IMR-90 (cell line): ENCODE measurements at regions not wholly inside any gene's neighbourhood (a gene's known extent, or its start where the extent isn't known, plus 50 kb on each side); places are given as distances from the start of the nearest gene placed in this dataset.

Experiments used
- ATAC-seq: fragments of 200-7000 bp; cut with Tn5 transposase; 2 replicates; pipeline ENCODE4 v1.9.1; 2020; ENCODE audit warnings: low read depth, mild to moderate bottlenecking, moderate library complexity
- BruUV-seq: library from RNA; stranded (reverse); fragments of 400-500 nt; replicated peaks from 2 replicates; lab custom pipeline; 2021; lab: Mats Ljungman, UMichigan
- CTCF ChIA-PET: fragments of 300-600 bp; formaldehyde crosslinking; extraction: SDS; loops from one replicate; lab custom pipeline; 2021; ENCODE audit warnings: antibody characterized with exemption; lab: Yijun Ruan, JAX
- POLR2A ChIA-PET: fragments of 300-600 bp; sonication (Branson Sonifier 250); formaldehyde crosslinking; loops from one replicate; lab custom pipeline; 2022; ENCODE audit warnings: antibody characterized with exemption; ENCODE audit not compliant: unreplicated experiment; lab: Charles Lee
- DNase-seq: peaks from one replicate; pipeline ENCODE4 v3.0.0; 2013
- H2AFZ ChIP-seq: replicated peaks from 2 replicates; pipeline ENCODE3; 2013; ENCODE audit warnings: low read length, mild to moderate bottlenecking; ENCODE audit not compliant: poor library complexity
- H2AK5ac ChIP-seq: 2 replicates; pipeline ENCODE4 v1.6.1; 2013; ENCODE audit warnings: low read depth, low read length, inconsistent platforms
- H2AK9ac ChIP-seq: replicated peaks from 2 replicates; pipeline ENCODE3; 2013; ENCODE audit warnings: mild to moderate bottlenecking, low read depth, low read length, moderate library complexity; ENCODE audit not compliant: poor library complexity
- H2BK120ac ChIP-seq: 2 replicates; pipeline ENCODE4 v1.6.1; 2013; ENCODE audit warnings: low read depth, low read length, inconsistent platforms
- H2BK15ac ChIP-seq: 3 replicates; pipeline ENCODE4 v1.6.1; 2013; ENCODE audit warnings: low read depth, low read length, inconsistent platforms
- H2BK20ac ChIP-seq: 2 replicates; pipeline ENCODE4 v1.6.1; 2013; ENCODE audit warnings: low read depth, mild to moderate bottlenecking, inconsistent platforms, low read length, moderate library complexity
- H2BK5ac ChIP-seq: 2 replicates; pipeline ENCODE4 v1.6.1; 2013; ENCODE audit warnings: mild to moderate bottlenecking, low read depth, low read length, inconsistent platforms; ENCODE audit not compliant: poor library complexity, severe bottlenecking
- H3K14ac ChIP-seq: replicated peaks from 2 replicates; pipeline ENCODE4 v1.6.1; 2013; ENCODE audit warnings: low read depth, low read length, inconsistent platforms
- H3K18ac ChIP-seq: 2 replicates; pipeline ENCODE4 v1.6.1; 2013; ENCODE audit warnings: low read depth, low read length, control low read depth
- H3K23ac ChIP-seq: 2 replicates; pipeline ENCODE4 v1.6.1; 2013; ENCODE audit warnings: low read depth, low read length, inconsistent platforms
- H3K27ac ChIP-seq: 2 replicates; pipeline ENCODE4 v1.5.1; 2013; ENCODE audit warnings: mild to moderate bottlenecking, control low read depth, low read length; ENCODE audit not compliant: insufficient read depth
- H3K27me3 ChIP-seq: 2 replicates; pipeline ENCODE4 v1.6.1; 2013; ENCODE audit warnings: low read length; ENCODE audit not compliant: control insufficient read depth, insufficient read depth
- H3K36me3 ChIP-seq: 2 replicates; pipeline ENCODE4 v1.6.1; 2013; ENCODE audit warnings: low read length, mixed read lengths; ENCODE audit not compliant: control insufficient read depth, insufficient read depth
- H3K4ac ChIP-seq: 2 replicates; pipeline ENCODE4 v1.6.1; 2013; ENCODE audit warnings: low read depth, low read length, inconsistent platforms
- H3K4me1 ChIP-seq: 2 replicates; pipeline ENCODE4 v1.6.1; 2013; ENCODE audit warnings: low read length, mixed read lengths; ENCODE audit not compliant: control insufficient read depth, insufficient read depth
- H3K4me2 ChIP-seq: 2 replicates; pipeline ENCODE4 v1.6.1; 2013; ENCODE audit warnings: low read depth, mild to moderate bottlenecking, control low read depth, low read length, moderate library complexity
- H3K4me3 ChIP-seq: 2 replicates; pipeline ENCODE4 v1.5.1; 2013; ENCODE audit warnings: low read depth, mild to moderate bottlenecking, control low read depth, low read length, moderate library complexity; ENCODE audit not compliant: insufficient read depth
- H3K56ac ChIP-seq: 2 replicates; pipeline ENCODE4 v1.6.1; 2013; ENCODE audit warnings: low read length, inconsistent platforms; ENCODE audit not compliant: insufficient read depth; ENCODE audit errors: extremely low read depth
- H3K79me1 ChIP-seq, 2 experiments: 2 replicates each; pipeline ENCODE4 v1.6.1; 2013; ENCODE audit warnings: low read length in 2 of 2, inconsistent platforms in 1 of 2, low read depth in 1 of 2
- H3K9ac ChIP-seq: 2 replicates; pipeline ENCODE4 v1.6.1; 2013; ENCODE audit warnings: low read depth, low read length, control low read depth
- H3K9me1 ChIP-seq: 2 replicates; pipeline ENCODE4 v1.6.1; 2013; ENCODE audit warnings: low read length, inconsistent platforms; ENCODE audit not compliant: insufficient read depth
- H3K9me3 ChIP-seq: 2 replicates; pipeline ENCODE4 v1.6.1; 2013; ENCODE audit warnings: low read length; ENCODE audit not compliant: control insufficient read depth, insufficient read depth
- H4K20me1 ChIP-seq: 2 replicates; pipeline ENCODE4 v1.6.1; 2013; ENCODE audit warnings: low read length, inconsistent platforms; ENCODE audit not compliant: insufficient read depth
- H4K5ac ChIP-seq: 2 replicates; pipeline ENCODE4 v1.6.1; 2013; ENCODE audit warnings: mild to moderate bottlenecking, low read depth, low read length, control low read depth
- H4K8ac ChIP-seq, 2 experiments: 2 replicates each; pipeline ENCODE4 v1.6.1; 2013; ENCODE audit warnings: low read depth in 2 of 2, low read length in 2 of 2, control low read depth in 1 of 2, inconsistent platforms in 1 of 2
- H4K91ac ChIP-seq: 2 replicates; pipeline ENCODE4 v1.6.1; 2013; ENCODE audit warnings: low read depth, low read length, inconsistent platforms; ENCODE audit not compliant: insufficient read depth
- BHLHE40 ChIP-seq: fragments of 150-350 bp; IDR thresholded peaks from 2 replicates; pipeline ENCODE4 v1.6.1; 2016; ENCODE audit warnings: mild to moderate bottlenecking, low read depth, low read length
- CHD1 ChIP-seq: IDR thresholded peaks from 2 replicates; pipeline ENCODE4 v1.6.1; 2012; ENCODE audit warnings: low read depth, low read length, improper control_type of control experiment
- CTCF ChIP-seq: conservative IDR thresholded peaks from 2 replicates; pipeline ENCODE4 v1.5.1; 2012; ENCODE audit warnings: mild to moderate bottlenecking, low read depth, low read length, improper control_type of control experiment
- MAZ ChIP-seq: IDR thresholded peaks from 2 replicates; pipeline ENCODE4 v1.6.1; 2012; ENCODE audit warnings: low read depth, mild to moderate bottlenecking, low read length, improper control_type of control experiment, moderate library complexity, borderline replicate concordance
- MXI1 ChIP-seq: IDR thresholded peaks from 2 replicates; pipeline ENCODE4 v1.6.1; 2012; ENCODE audit warnings: low read depth, mild to moderate bottlenecking, low read length, moderate library complexity, borderline replicate concordance
- POLR2A ChIP-seq: IDR thresholded peaks from 2 replicates; pipeline ENCODE4 v1.6.1; 2012; ENCODE audit warnings: mild to moderate bottlenecking, low read depth, low read length
- RCOR1 ChIP-seq: IDR thresholded peaks from 2 replicates; pipeline ENCODE4 v1.6.1; 2012; ENCODE audit warnings: mild to moderate bottlenecking, low read length, improper control_type of control experiment; ENCODE audit not compliant: insufficient replicate concordance
- RFX5 ChIP-seq: IDR thresholded peaks from 2 replicates; pipeline ENCODE4 v1.8.0; 2012; ENCODE audit warnings: low read depth, mild to moderate bottlenecking, low read length, moderate library complexity
- USF2 ChIP-seq: fragments of 150-350 bp; IDR thresholded peaks from 2 replicates; pipeline ENCODE4 v1.6.1; 2017; ENCODE audit warnings: mild to moderate bottlenecking, antibody characterized with exemption, low read length, low read depth
- WGBS, 2 experiments: methylation state at CpG; one replicate each; pipeline versions ENCODE4 v1.1.5 to v1.1.7; 2013; ENCODE audit warnings: missing lambda C conversion rate in 2 of 2; ENCODE audit not compliant: insufficient read length in 1 of 2; ENCODE audit errors: extremely low coverage in 2 of 2; 5-methylcytosine and 5-hydroxymethylcytosine counted together
- dilution Hi-C: fragments of 300-500 bp; cut with HindIII; formaldehyde crosslinking; loops from one replicate; pipeline ENCODE4 v1.14.3; 2018; ENCODE audit warnings: low sequenced_read_pairs; ENCODE audit not compliant: unreplicated experiment
- in situ Hi-C: fragments of 300-500 bp; cut with MboI; formaldehyde crosslinking; loops from 3 replicates; pipeline ENCODE4 v1.14.3; 2019; ENCODE audit warnings: low sequenced_read_pairs, inconsistent platforms, mixed read lengths
- intact Hi-C: fragments of 100-400 bp; cut with micrococcal nuclease; formaldehyde crosslinking; loops from 2 replicates; pipeline ENCODE4 v1.10.0; 2022

GRCh38 chr11:116325247-116325646, 447.5 kb downstream of the BUD13 start:
- intact Hi-C loops = no loop called here
- WGBS, 2 experiments = no CpG with 5 or more reads among the region's 3 CpGs

More at GRCh38 chr11:116325247-116325646, 447.5 kb downstream of the BUD13 start:
- Histone ChIP-seq H2AFZ (no peak overlapping the region), H3K23ac (no peak overlapping the region), H3K4ac (no peak overlapping the region), H2AK9ac (no peak overlapping the region), H3K14ac (no peak overlapping the region), H3K9me1 (no peaks in the 10 kb centered on the region), H3K27ac (no peak overlapping the region), H3K36me3 (no peaks in the 10 kb centered on the region), H2BK20ac (no peak overlapping the region), H3K56ac (no peak overlapping the region), H2BK5ac (no peak overlapping the region), H4K5ac (no peak overlapping the region), H2AK5ac (no peak overlapping the region), H3K4me1 (no peaks in the 10 kb centered on the region), H4K8ac (no peak overlapping the region), H3K9ac (no peak overlapping the region), H3K27me3 (no peaks in the 10 kb centered on the region), H4K91ac (no peak overlapping the region), H2BK120ac (no peak overlapping the region), H3K4me3 (no peak overlapping the region), H3K9me3 (no peaks in the 10 kb centered on the region; the same call in 1 of the 2 replicates), H2BK15ac (no peak overlapping the region), H3K4me2 (no peak overlapping the region), H3K18ac (no peak overlapping the region), H3K79me1 (no peaks in the 10 kb centered on the region), H4K20me1 (no peaks in the 10 kb centered on the region)
- in situ Hi-C loops = no loop called here
- no peak for ATAC-seq
- dilution Hi-C loops = no loop called here
- ChIA-PET POLR2A (no interaction called here), CTCF (no interaction called here)
- BruUV-seq = no TSS peak
- TF ChIP-seq MAZ (no peak), CTCF (no peak), CHD1 (no peak), BHLHE40 (no peak), MXI1 (no peak), POLR2A (no peak), RFX5 (no peak), RCOR1 (no peak), USF2 (no peak)
- no peak for DNase-seq
